ENCODE measurements at regions not wholly inside any gene's neighbourhood (a gene's known extent, or its start where the extent isn't known, plus 50 kb on each side); places are given as distances from the start of the nearest gene placed in this dataset.

DNA sequence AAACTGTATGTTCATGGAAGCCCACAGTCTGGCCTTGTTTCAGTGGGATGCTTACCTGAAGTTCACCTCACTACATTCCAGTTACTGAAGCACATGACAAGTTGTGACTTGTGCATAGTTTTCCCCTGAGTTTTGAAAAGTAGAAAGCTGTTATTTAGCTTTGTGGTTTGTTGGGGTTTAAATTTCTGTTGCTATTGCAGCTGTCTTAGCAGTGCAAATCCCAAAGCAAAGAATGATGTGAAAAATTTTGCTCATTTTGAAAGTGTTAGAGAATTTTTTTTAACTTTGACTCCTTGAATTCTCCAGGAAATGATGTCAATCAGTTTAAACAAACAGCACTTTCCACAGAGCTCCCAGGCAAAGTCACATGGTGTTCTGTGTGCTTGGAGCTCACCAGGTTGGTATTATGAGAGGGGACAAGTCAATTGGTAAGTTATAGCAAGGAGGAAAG is 268.4 kb downstream of the ADGRG6 start:
- TF ChIP-seq POLR2A (IDR thresholded peaks at IDR 0.05), result no peak
- TF ChIP-seq, protein P1, sequence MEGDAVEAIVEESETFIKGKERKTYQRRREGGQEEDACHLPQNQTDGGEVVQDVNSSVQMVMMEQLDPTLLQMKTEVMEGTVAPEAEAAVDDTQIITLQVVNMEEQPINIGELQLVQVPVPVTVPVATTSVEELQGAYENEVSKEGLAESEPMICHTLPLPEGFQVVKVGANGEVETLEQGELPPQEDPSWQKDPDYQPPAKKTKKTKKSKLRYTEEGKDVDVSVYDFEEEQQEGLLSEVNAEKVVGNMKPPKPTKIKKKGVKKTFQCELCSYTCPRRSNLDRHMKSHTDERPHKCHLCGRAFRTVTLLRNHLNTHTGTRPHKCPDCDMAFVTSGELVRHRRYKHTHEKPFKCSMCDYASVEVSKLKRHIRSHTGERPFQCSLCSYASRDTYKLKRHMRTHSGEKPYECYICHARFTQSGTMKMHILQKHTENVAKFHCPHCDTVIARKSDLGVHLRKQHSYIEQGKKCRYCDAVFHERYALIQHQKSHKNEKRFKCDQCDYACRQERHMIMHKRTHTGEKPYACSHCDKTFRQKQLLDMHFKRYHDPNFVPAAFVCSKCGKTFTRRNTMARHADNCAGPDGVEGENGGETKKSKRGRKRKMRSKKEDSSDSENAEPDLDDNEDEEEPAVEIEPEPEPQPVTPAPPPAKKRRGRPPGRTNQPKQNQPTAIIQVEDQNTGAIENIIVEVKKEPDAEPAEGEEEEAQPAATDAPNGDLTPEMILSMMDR (IDR thresholded peaks at IDR 0.05), result no peak

Data from adrenal gland (tissue), 5 donors.